Adrenal gland (tissue), 9 donors: ENCODE measurements at regions not wholly inside any gene's neighbourhood (a gene's known extent, or its start where the extent isn't known, plus 50 kb on each side); places are given as distances from the start of the nearest gene placed in this dataset.

Source experiments
- DNase-seq, 7 donors: peaks; one replicate each; pipeline ENCODE4 v3.0.0-alpha.2; 2019 to 2020
- H3K27ac ChIP-seq, 5 donors: fragments of 200-600 bp; sonication (generic) in 4 of 5; 1 replicate in 3 of 5; 2 replicates in 2 of 5; pipeline versions ENCODE4 v1.5.1 to v1.8.0; 2016 to 2020; ENCODE audit warnings: mild to moderate bottlenecking in 1 of 5
- H3K27me3 ChIP-seq: fragments of 200-600 bp; 2 replicates; pipeline ENCODE4 v1.8.0; 2021
- H3K36me3 ChIP-seq, 2 donors: fragments of 200-600 bp; replicated peaks in 1 of 2; 1 replicate in 1 of 2; 2 replicates in 1 of 2; pipeline versions ENCODE4 v1.5.1 to v1.8.0; 2018 to 2022
- H3K4me1 ChIP-seq, 2 donors: fragments of 200-600 bp; replicated peaks in 1 of 2; 1 replicate in 1 of 2; 2 replicates in 1 of 2; pipeline versions ENCODE4 v1.5.1 to v1.8.0; 2018 to 2021
- H3K4me3 ChIP-seq, 4 donors: fragments of 200-600 bp; sonication (generic) in 3 of 4; one replicate each; pipeline ENCODE4 v1.5.1; 2016 to 2018
- H3K9me3 ChIP-seq, 3 donors: fragments of 200-600 bp; sonication (generic) in 1 of 3; replicated peaks in 1 of 3; 1 replicate in 2 of 3; 2 replicates in 1 of 3; pipeline versions ENCODE4 v1.5.1 to v1.8.0; 2016 to 2021
- CTCF ChIP-seq, 6 experiments: fragments of 450-650 bp in 4 of 6; fragments of 200-600 bp in 2 of 6; sonication (generic) in 1 of 6; IDR thresholded peaks; 1 replicate in 5 of 6; 2 replicates in 1 of 6; pipeline versions ENCODE4 v1.5.1 to v1.8.0; 2016 to 2021; ENCODE audit warnings: antibody characterized with exemption in 6 of 6, mild to moderate bottlenecking in 2 of 6, moderate library complexity in 1 of 6
- POLR2A ChIP-seq, 2 donors: fragments of 450-650 bp; IDR thresholded peaks; one replicate each; pipeline ENCODE4 v1.6.1; 2017; ENCODE audit warnings: antibody characterized with exemption in 2 of 2, mild to moderate bottlenecking in 2 of 2, moderate library complexity in 1 of 2
- WGBS, 4 donors: extraction: QIAGEN DNeasy Blood & Tissue Kit in 2 of 4; methylation state at CpG; one replicate each; pipeline versions ENCODE4 v1.1.5 to v1.1.7; 2013 to 2017; 5-methylcytosine and 5-hydroxymethylcytosine counted together
- intact Hi-C, 2 donors: fragments of 100-400 bp; cut with DNase I; formaldehyde crosslinking; loops; one replicate each; pipeline versions ENCODE4 v1.14.1 to v1.15.0; 2022 to 2023
- donor health status: healthy with polysubstance abuse.
- donor health status: Bipolar disorder and iron deficiency.
- donor health status: DM: yes; HTN: yes; CAD: no.
- donor health status: DM: no; HTN: no; CAD: no.
- donor health status: DM: no; HTN: no; CAD: no.

- H3K9me3 ChIP-seq = peaks cover 0 to 1% (median 0%) of the 10 kb centered on the region in 3 donors
- H3K27ac ChIP-seq = no peak overlapping the region
- H3K4me3 ChIP-seq = no peak overlapping the region
- no peaks in the 10 kb centered on the region for H3K36me3 ChIP-seq
- intact Hi-C loops = no loop called here
- DNase-seq = no peak
- no peaks in the 10 kb centered on the region for H3K27me3 ChIP-seq
- WGBS, 4 donors = 37 to 71% (median 51%) methylated on average over 1 of the region's 1 CpG
- H3K4me1 ChIP-seq = no peaks in the 10 kb centered on the region
- TF ChIP-seq POLR2A (IDR thresholded peaks at IDR 0.05) = no peak
- TF ChIP-seq CTCF (IDR thresholded peaks at IDR 0.05) = no peak
These were observed 412.7 kb upstream of the FSHR start for GRCh38 chr2:49567021-49567420.

GRCh38 chr2:49553658-49554057 lies 399.3 kb upstream of the FSHR start:
- no peak for DNase-seq
- TF ChIP-seq CTCF (IDR thresholded peaks at IDR 0.05) (no peak), POLR2A (IDR thresholded peaks at IDR 0.05) (no peak)
- no peaks in the 10 kb centered on the region for H3K36me3 ChIP-seq
- no peak overlapping the region for H3K27ac ChIP-seq
- H3K4me1 ChIP-seq = no peaks in the 10 kb centered on the region
- H3K9me3 ChIP-seq = no peaks in the 10 kb centered on the region
- no peak overlapping the region for H3K4me3 ChIP-seq
- H3K27me3 ChIP-seq = no peaks in the 10 kb centered on the region
- intact Hi-C loops = no loop called here

GRCh38 chr2:49532702-49533101 lies 378.4 kb upstream of the FSHR start:
- intact Hi-C loops = no loop called here
- TF ChIP-seq POLR2A (IDR thresholded peaks at IDR 0.05) = no peak
- no peak for TF ChIP-seq CTCF (IDR thresholded peaks at IDR 0.05)
- H3K36me3 ChIP-seq = no peaks in the 10 kb centered on the region

GRCh38 chr2:49515996-49516782 lies 361.9 kb upstream of the FSHR start:
- H3K9me3 ChIP-seq = no peaks in the 10 kb centered on the region
- H3K36me3 ChIP-seq = no peaks in the 10 kb centered on the region
- H3K27ac ChIP-seq = no peak overlapping the region
- intact Hi-C loops = no loop called here
- H3K4me1 ChIP-seq = no peaks in the 10 kb centered on the region
- H3K4me3 ChIP-seq = no peak overlapping the region
- DNase-seq = no peak
- TF ChIP-seq CTCF (IDR thresholded peaks at IDR 0.05) (no peak), POLR2A (IDR thresholded peaks at IDR 0.05) (no peak)
- WGBS, 4 donors = 24 to 28% (median 28%) methylated on average over 2 of the region's 2 CpGs
- H3K27me3 ChIP-seq = no peaks in the 10 kb centered on the region

More at GRCh38 chr2:49532702-49533101, 378.4 kb upstream of the FSHR start:
- H3K9me3 ChIP-seq = peaks cover 0 to 5% (median 0%) of the 10 kb centered on the region in 3 donors
- H3K27me3 ChIP-seq = no peaks in the 10 kb centered on the region
- H3K4me1 ChIP-seq = no peaks in the 10 kb centered on the region
- no peak overlapping the region for H3K4me3 ChIP-seq
- H3K27ac ChIP-seq = no peak overlapping the region
- no peak for DNase-seq
